Glutamatergic neuron (in vitro differentiated cells): ENCODE measurements at regions not wholly inside any gene's neighbourhood (a gene's known extent, or its start where the extent isn't known, plus 50 kb on each side); places are given as distances from the start of the nearest gene placed in this dataset.

Source experiments
- DNase-seq: peaks from one replicate; pipeline ENCODE4 v3.0.0; 2022
- H3K27ac Mint-ChIP-seq: one replicate; pipeline ENCODE4 v1.8.0; 2020; ENCODE audit warnings: mild to moderate bottlenecking, mixed read lengths, inconsistent platforms; ENCODE audit not compliant: unreplicated experiment
- H3K27me3 Mint-ChIP-seq: one replicate; pipeline ENCODE4 v1.8.0; 2020; ENCODE audit warnings: mild to moderate bottlenecking, moderate library complexity, mixed read lengths, inconsistent platforms; ENCODE audit not compliant: unreplicated experiment
- H3K36me3 Mint-ChIP-seq: one replicate; pipeline ENCODE4 v1.8.0; 2020; ENCODE audit warnings: mild to moderate bottlenecking, mixed read lengths, inconsistent platforms; ENCODE audit not compliant: unreplicated experiment
- H3K4me1 Mint-ChIP-seq: one replicate; pipeline ENCODE4 v1.8.0; 2020; ENCODE audit warnings: mild to moderate bottlenecking, low read depth, mixed read lengths, inconsistent platforms; ENCODE audit not compliant: unreplicated experiment
- H3K4me3 Mint-ChIP-seq: one replicate; pipeline ENCODE4 v1.8.0; 2020; ENCODE audit warnings: mild to moderate bottlenecking, mixed read lengths, inconsistent platforms; ENCODE audit not compliant: unreplicated experiment
- H3K9me3 Mint-ChIP-seq: one replicate; pipeline ENCODE4 v1.8.0; 2020; ENCODE audit warnings: mild to moderate bottlenecking, moderate library complexity, mixed read lengths, inconsistent platforms; ENCODE audit not compliant: unreplicated experiment
- TF ChIP-seq, protein P1 (sequence below): fragments of 200-600 bp; sonication (generic); IDR thresholded peaks from one replicate; pipeline ENCODE4 v1.5.0; 2021; ENCODE audit not compliant: partially characterized antibody, unreplicated experiment

DNA sequence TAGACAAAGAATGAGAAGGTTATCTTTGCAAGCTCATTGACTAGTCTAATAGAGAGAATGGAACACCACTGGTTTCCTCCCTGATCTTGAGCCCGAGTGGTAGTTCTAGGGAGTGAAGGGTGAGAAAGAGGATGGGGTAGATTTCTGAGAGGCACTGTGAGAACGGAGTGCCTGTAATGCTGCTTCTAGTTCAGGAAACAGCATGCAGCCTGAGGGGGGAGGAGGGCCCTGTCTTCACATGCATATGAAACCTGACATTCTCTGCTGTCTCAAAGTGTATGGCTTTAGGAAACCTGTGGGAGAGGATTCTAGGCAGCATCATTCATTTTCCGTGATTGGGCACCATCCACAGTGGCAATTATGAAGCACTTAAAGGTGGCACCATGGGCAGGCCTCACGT lies 259.4 kb upstream of the MAN1A1 start:
- no peaks in the 10 kb centered on the region for H3K4me1 Mint-ChIP-seq
- no peaks in the 10 kb centered on the region for H3K9me3 Mint-ChIP-seq
- no peaks in the 10 kb centered on the region for H3K36me3 Mint-ChIP-seq
- H3K27me3 Mint-ChIP-seq = no peaks in the 10 kb centered on the region
- no peak overlapping the region for H3K27ac Mint-ChIP-seq
- DNase-seq = no peak
- no peak overlapping the region for H3K4me3 Mint-ChIP-seq
- TF ChIP-seq, protein P1, sequence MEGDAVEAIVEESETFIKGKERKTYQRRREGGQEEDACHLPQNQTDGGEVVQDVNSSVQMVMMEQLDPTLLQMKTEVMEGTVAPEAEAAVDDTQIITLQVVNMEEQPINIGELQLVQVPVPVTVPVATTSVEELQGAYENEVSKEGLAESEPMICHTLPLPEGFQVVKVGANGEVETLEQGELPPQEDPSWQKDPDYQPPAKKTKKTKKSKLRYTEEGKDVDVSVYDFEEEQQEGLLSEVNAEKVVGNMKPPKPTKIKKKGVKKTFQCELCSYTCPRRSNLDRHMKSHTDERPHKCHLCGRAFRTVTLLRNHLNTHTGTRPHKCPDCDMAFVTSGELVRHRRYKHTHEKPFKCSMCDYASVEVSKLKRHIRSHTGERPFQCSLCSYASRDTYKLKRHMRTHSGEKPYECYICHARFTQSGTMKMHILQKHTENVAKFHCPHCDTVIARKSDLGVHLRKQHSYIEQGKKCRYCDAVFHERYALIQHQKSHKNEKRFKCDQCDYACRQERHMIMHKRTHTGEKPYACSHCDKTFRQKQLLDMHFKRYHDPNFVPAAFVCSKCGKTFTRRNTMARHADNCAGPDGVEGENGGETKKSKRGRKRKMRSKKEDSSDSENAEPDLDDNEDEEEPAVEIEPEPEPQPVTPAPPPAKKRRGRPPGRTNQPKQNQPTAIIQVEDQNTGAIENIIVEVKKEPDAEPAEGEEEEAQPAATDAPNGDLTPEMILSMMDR = no peak

DNA sequence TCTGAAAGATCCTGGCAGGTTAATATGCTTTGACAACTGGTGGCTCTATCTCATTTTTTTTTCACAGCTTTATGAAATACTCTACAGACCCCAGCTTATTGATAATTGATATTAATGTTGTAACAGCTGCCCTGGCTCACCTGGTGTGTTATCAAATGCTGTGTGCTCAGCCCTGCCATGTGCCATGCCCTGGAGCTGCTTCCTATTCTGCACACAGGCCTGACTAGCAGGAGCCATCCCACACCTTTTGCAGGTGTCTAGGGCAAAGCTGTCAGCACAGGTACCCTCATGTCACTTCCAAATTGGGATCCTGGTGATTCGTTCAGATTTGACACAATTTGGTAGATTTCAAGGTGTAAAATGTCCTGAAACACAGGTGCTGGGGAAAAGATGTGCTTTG lies 254.6 kb upstream of the MAN1A1 start:
- no peak for DNase-seq
- TF ChIP-seq, protein P1 = no peak
- Mint-ChIP-seq H3K27me3 (no peaks in the 10 kb centered on the region), H3K9me3 (no peaks in the 10 kb centered on the region), H3K36me3 (no peaks in the 10 kb centered on the region), H3K4me1 (no peaks in the 10 kb centered on the region), H3K4me3 (no peak overlapping the region), H3K27ac (no peak overlapping the region)

DNA sequence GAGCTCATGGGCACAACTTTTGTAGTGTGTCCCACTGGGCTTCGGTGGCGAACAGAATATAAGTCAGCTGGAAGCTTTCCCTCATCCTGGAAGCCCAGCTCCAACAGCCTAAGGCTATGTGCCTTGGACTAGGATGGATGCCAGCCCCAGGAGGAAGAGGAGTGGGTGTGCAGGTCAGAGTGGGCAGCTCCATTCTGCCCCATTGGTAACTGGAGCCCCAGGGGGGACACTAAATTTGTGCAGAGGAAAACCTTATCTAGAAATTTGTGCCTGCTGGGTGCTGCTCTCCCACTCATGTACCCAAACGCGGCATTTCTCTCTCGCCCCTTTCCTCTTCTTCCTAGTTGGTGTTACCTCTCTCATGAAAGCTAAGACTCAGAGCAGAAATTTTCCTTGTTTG lies 253.9 kb upstream of the MAN1A1 start:
- DNase-seq = no peak
- TF ChIP-seq, protein P1 = no peak
- Mint-ChIP-seq H3K4me1 (no peaks in the 10 kb centered on the region), H3K9me3 (no peaks in the 10 kb centered on the region), H3K36me3 (no peaks in the 10 kb centered on the region), H3K4me3 (no peak overlapping the region), H3K27ac (no peak overlapping the region), H3K27me3 (no peaks in the 10 kb centered on the region)

DNA sequence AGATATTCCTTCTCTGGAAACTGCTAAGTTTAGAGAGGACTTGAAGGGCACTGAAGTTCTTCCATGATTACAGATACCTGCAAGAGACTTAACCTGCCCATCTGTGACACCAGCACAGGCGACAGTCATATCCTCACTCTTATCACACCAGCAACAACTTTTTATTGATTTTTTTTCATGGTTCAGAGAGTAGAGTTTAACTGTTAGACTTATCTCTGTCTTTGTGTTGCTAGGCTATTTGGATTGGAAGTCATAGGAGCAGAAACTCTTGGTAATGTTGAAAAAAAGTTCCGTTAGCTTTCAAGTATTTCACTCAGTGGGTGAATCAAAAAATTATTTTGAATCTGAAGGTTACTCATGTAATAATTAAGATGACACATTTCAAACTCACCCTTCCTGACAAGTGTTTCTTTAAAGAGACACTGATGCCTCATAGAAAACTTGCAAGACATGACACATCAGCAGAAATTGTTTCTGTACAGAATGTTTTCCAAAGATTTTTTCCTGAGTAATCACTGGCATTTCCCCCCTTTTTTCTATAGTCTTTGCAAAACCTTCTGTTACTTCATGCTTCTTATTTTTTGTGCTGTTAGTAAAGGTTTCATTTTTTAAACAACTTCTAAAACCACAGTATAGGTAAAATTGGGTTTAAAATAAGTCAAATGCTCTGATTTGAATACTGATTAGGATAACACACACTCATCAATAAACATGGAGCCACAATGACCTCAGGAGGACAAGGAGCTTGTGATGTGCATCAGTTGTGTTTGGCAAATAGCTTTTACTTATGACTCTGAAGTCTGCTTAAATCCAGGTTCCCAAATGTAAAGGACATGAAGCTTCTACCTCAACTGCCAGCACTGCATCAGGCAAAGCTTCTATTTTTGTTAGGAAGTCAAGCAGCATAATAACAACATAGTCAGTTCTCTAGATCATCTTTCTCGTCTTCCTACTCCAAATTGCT lies 252.9 kb upstream of the MAN1A1 start:
- Mint-ChIP-seq H3K36me3 (peaks cover 2% of the 10 kb centered on the region), H3K9me3 (no peaks in the 10 kb centered on the region), H3K4me1 (no peaks in the 10 kb centered on the region), H3K27me3 (peaks cover 1% of the 10 kb centered on the region), H3K27ac (no peak overlapping the region), H3K4me3 (no peak overlapping the region)
- TF ChIP-seq, protein P1 = no peak
- no peak for DNase-seq

DNA sequence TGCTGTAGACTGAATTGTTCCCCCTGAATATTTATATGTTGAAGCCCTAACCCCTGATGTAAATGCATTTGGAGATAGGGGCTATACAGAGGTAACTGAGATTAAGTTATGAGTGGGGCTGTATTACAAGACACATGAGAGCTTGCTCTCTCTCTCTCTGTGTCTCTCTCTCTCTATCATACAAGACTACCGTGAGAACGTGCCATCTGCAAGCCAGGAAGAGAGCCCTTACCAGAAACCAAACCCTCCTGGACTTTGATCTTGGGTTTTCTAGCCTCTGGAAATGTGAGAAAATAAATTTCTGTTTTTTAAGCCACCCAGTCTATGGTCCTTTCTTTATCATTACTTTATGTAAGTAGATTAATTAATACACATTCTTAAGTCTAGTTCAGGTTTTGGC lies 249.3 kb upstream of the MAN1A1 start:
- TF ChIP-seq, protein P1 = no peak
- peaks cover 1% of the 10 kb centered on the region for H3K27me3 Mint-ChIP-seq
- H3K4me1 Mint-ChIP-seq = no peaks in the 10 kb centered on the region
- H3K36me3 Mint-ChIP-seq = peaks cover 12% of the 10 kb centered on the region
- H3K9me3 Mint-ChIP-seq = peaks cover 1% of the 10 kb centered on the region
- no peak overlapping the region for H3K27ac Mint-ChIP-seq
- no peak overlapping the region for H3K4me3 Mint-ChIP-seq
- no peak for DNase-seq
